HepG2 (cell line): ENCODE measurements at regions not wholly inside any gene's neighbourhood (a gene's known extent, or its start where the extent isn't known, plus 50 kb on each side); places are given as distances from the start of the nearest gene placed in this dataset.

Experiments used
- CTCF ChIP-seq: sonication (generic); formaldehyde crosslinking; IDR thresholded peaks from 2 replicates; pipeline ENCODE4 v1.5.0; 2020; ENCODE audit warnings: mild to moderate bottlenecking, missing genetic modification reagents, moderate library complexity
- EZH2 ChIP-seq: conservative IDR thresholded peaks from 2 replicates; pipeline ENCODE4 v1.6.1; 2012; ENCODE audit warnings: mild to moderate bottlenecking, low read depth, low read length, moderate library complexity
- HDAC6 ChIP-seq: fragments of 200-600 bp; sonication (generic); IDR thresholded peaks from 2 replicates; pipeline ENCODE4 v1.7.0; 2017; ENCODE audit warnings: mild to moderate bottlenecking, antibody characterized with exemption, low read length, low read depth

GRCh38 chr4:100062921-100063320 lies 112.8 kb upstream of the H2AZ1 start:
- TF ChIP-seq EZH2 (no peak), CTCF (CRISPR knock-in tag) (no peak), HDAC6 (no peak)
